ENCODE measurements at regions not wholly inside any gene's neighbourhood (a gene's known extent, or its start where the extent isn't known, plus 50 kb on each side); places are given as distances from the start of the nearest gene placed in this dataset.

GRCh38 chr10:88023676-88024075 is 160.3 kb downstream of the PTEN start:
- ATAC-seq = no peak

- no peak for ATAC-seq
Measured at GRCh38 chr10:88026031-88026430, 162.6 kb downstream of the PTEN start.

- ATAC-seq = peak; percentile 22
Measured at GRCh38 chr10:88027570-88027969, 164.1 kb downstream of the PTEN start.

- no peak for ATAC-seq
Measured at GRCh38 chr10:88028072-88028471, 164.6 kb downstream of the PTEN start.

GRCh38 chr10:88028654-88029053 is 165.2 kb downstream of the PTEN start:
- ATAC-seq = no peak

GRCh38 chr10:88032566-88032965 is 169.1 kb downstream of the PTEN start:
- peak; percentile 48 for ATAC-seq

- ATAC-seq = no peak
Measured at GRCh38 chr10:88033385-88033784, 170.0 kb downstream of the PTEN start.

GRCh38 chr10:88033793-88034192 is 170.4 kb downstream of the PTEN start:
- no peak for ATAC-seq

DNA sequence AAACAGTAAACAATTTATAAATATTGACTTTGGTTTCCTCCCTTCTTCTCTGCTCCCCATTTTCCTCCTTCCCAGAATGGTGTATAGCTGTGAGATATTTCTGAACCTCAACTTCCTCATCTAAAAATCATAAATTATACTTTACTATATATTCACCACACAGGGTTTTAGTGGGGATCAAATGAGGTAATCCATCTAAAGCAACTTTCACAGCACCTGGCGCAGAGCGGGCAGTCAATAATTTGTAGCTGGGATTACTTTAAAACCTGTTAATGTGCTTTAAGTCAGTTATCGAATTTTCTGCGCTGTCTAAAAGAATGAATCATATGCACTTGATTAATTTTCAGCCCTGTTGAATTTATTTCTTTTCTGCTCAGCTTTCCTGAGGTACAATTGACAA is 172.7 kb downstream of the PTEN start:
- no peak for ATAC-seq

- ATAC-seq = no peak
Measured at GRCh38 chr10:88037623-88038022, 174.2 kb downstream of the PTEN start.

- no peak for ATAC-seq
Measured at GRCh38 chr10:88038268-88038667, 174.8 kb downstream of the PTEN start.

DNA sequence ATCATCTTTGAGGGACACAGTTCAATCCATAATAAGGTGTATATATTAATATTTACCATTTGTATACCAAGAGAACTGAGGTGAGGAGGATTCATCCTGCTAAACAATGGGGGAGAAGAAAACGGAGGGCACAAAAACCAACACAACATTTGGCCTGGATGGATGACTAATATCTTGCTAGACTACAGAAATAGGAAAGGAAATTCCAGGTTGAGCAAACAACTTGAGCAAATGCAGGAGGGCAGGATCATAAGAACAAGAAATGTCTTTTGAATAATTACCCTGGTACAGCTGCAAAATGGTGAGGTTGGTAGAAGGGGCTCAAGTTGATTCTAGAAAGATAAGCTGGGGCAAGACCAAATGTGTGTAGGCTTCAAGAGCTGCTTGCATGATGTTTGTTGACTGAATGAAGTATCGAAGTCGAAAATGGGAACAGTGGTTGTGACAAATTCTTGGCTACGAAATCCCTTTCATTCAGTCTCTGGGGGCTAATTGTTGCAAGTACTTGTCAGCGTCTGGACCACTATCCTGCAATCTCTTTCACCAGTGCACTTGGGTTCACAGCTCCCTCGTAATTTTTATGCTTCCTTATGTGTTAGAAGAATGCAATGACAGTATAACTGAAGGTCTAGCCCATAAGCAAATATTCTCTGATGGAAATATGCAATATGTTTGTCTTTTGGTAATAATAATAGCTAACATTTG is 176.2 kb downstream of the PTEN start:
- ATAC-seq = no peak

DNA sequence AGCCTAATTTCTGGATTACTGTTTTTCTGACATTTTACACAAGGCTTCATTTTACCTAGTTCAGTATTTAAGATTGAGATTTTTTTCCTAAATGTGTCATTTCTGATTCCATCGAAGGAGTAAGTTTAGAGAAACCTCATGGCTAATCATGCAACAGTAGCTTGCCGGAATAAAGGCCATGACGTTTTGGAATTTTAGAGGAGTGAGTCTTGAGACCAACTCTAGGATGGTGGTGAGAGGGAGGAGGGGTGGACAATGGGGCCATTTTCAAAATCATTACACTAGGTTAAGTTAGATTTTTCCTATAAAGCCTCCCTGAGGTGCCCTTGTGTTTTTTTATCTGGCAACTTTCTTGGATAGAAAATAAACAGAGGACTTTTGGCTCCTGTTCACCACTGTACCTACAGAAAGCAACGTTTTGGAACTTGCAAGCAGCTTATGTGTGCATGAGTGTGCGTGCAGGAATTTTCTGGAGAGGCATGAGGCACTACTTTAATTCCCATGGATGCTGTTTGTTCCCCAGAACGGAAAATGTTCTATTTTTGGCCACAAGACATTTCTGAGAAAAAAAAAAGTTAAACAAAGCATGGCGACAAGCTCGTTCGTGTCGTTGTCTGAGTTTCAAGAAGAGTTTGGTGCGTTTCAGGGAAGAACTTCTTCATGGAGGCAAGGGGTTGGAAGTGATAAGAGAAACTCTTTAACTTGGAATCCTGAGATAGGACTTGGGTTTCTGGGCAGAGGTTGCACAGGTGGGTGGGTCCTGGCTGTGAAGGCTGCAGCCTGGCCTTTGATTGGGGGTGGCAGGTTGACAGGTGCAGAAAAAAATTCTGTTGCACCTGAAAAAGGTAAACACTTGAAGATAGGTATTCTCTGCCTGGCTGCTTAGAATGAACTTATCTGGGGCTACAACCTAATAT is 178.1 kb downstream of the PTEN start:
- ATAC-seq = no peak

GRCh38 chr10:88042160-88043100 is 179.0 kb downstream of the PTEN start:
- ATAC-seq = peak; percentile 89

DNA sequence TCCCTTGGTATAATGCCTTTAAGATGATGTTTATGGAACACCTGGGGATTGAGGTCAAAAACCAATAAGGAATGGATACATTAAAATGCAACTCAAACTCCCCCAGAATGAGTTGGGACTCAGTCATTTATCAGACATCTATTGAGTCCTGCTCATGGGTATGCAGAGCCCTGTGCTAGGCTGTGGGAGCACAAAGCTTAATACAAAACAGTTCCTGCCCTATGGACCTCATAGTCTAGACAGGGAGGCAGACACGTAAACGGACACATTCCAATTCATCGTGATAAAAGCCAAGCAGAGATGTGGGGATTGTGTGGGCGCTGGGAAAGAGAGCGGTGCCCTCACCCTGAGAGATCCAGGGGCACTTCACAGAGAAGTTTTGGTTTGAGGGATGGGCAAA is 181.7 kb downstream of the PTEN start:
- ATAC-seq = no peak

DNA sequence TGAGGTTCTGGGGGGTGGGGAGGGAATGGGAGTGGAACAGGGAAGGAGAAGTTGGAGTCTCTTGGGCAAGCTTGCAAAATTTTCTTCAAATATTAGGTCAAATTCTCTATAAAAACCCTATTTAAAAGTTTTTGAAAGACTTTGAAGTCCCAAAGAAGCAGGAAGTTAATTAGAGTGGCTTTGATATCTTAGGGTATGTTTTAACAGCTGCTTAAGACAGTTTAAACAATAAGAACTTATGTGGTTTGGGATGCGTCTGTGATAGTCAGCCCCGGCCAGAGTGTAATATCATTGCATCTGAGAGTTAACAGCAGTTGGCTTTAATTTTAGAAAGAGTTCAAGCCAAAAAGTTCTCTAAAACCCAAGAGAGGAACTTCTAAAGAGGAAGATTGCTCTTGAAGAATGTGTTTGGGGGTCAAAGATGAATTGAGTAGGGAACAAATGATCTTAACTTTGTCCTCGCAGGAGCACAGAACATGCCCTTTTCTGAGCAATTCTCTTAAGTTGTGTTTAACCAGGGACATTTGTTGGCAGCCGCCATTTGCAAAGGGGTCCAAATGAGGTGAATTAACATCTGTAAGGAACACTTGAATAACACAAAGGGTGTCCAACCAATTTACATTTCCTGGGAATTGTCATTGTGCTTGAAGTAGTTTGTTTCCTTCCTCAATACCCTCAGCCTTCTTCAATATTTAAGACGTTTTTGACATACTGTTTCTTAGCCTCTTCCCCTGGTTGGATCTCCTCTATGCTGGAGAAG is 182.4 kb downstream of the PTEN start:
- no peak for ATAC-seq

DNA sequence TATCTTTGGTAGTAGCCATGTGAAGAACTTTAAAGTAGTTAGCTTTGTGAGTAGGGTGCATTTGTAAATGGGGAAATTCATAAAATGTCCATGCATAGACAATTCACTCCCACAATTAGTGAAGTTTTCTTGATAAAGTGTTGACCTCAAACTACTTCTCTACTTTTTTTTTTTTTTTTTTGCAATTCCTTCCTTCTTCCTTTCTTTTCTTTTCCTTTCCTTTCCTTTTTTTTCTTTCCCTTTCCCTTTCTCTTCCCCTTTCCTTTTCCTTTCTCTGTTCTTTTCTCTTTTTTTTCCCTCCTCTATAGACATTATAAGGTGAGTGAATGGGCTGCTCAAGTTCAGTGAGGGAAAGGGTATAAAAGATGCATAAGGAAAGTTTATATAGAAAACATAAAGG is 184.2 kb downstream of the PTEN start:
- ATAC-seq = no peak

- ATAC-seq = no peak
Measured at GRCh38 chr10:88048312-88048711, 184.9 kb downstream of the PTEN start.

GRCh38 chr10:88049204-88049603 is 185.8 kb downstream of the PTEN start:
- no peak for ATAC-seq

GRCh38 chr10:88057720-88058119 is 194.3 kb downstream of the PTEN start:
- ATAC-seq = no peak

- ATAC-seq = no peak
Measured at GRCh38 chr10:88058750-88059149, 195.3 kb downstream of the PTEN start.

DNA sequence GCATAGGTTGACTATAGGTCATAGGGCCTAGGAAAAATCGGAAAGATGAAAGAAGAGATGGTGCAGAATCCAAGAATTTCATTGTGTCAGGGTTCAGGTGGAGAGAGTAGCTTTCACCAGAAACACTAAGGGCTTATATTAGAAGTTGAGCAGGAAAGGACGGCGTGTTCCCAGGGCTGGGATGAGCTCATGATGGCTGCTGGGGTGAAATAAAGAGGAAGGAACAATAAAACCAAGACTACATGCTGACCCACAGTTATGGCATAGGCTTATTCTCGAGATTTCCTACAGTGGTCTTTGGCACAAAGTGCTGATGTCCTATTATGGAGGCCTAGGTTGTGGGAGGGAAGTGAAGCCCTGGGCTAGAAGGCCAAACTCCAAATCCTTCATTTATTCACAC is 195.8 kb downstream of the PTEN start:
- ATAC-seq = no peak
